ENCODE measurements at regions not wholly inside any gene's neighbourhood (a gene's known extent, or its start where the extent isn't known, plus 50 kb on each side); places are given as distances from the start of the nearest gene placed in this dataset.

- TF ChIP-seq YY1 (IDR thresholded peaks at IDR 0.05; ENCODE audit: low read depth) = no peak
- TF ChIP-seq EP300 (IDR thresholded peaks at IDR 0.05; ENCODE audit: borderline replicate concordance) = no peak
- no peak for TF ChIP-seq USF1 (IDR thresholded peaks at IDR 0.05)
- no peak for TF ChIP-seq ZBTB7A (IDR thresholded peaks at IDR 0.05; ENCODE audit: low read depth)
- TF ChIP-seq TAF1 (IDR thresholded peaks at IDR 0.05; ENCODE audit: low read depth) = no peak
- no peak for TF ChIP-seq TEAD4 (IDR thresholded peaks at IDR 0.05)
- TF ChIP-seq CEBPB (IDR thresholded peaks at IDR 0.05) = no peak
- no peak for TF ChIP-seq FOXM1 (IDR thresholded peaks at IDR 0.05; ENCODE audit: borderline replicate concordance, low read depth)
- TF ChIP-seq REST (IDR thresholded peaks at IDR 0.05; ENCODE audit: low read depth) = no peak
- no peak for TF ChIP-seq RAD21 (IDR thresholded peaks at IDR 0.05; ENCODE audit: low read depth)
- TF ChIP-seq TCF12 (IDR thresholded peaks at IDR 0.05; ENCODE audit: low read depth) = no peak
- TF ChIP-seq MAX (IDR thresholded peaks at IDR 0.05) = no peak
Observed at GRCh38 chr6:21952367-21952766, 344.5 kb downstream of the PRL start.
